Tibial nerve (tissue), 3 donors: ENCODE measurements at regions not wholly inside any gene's neighbourhood (a gene's known extent, or its start where the extent isn't known, plus 50 kb on each side); places are given as distances from the start of the nearest gene placed in this dataset.

Experiments
- POLR2A ChIP-seq, 2 donors: fragments of 450-650 bp; IDR thresholded peaks; one replicate each; pipeline ENCODE4 v1.6.1; 2017; ENCODE audit warnings: antibody characterized with exemption in 2 of 2, mild to moderate bottlenecking in 2 of 2, moderate library complexity in 2 of 2
- TF ChIP-seq, protein P1 (sequence below), 5 experiments: fragments of 200-600 bp in 3 of 5; fragments of 450-650 bp in 2 of 5; sonication (generic) in 3 of 5; IDR thresholded peaks; one replicate each; pipeline ENCODE4 v1.5.1; 2016 to 2019; ENCODE audit warnings: antibody characterized with exemption in 5 of 5, mild to moderate bottlenecking in 3 of 5, moderate library complexity in 2 of 5

- no peak for TF ChIP-seq POLR2A (IDR thresholded peaks at IDR 0.05)
- TF ChIP-seq, protein P1, sequence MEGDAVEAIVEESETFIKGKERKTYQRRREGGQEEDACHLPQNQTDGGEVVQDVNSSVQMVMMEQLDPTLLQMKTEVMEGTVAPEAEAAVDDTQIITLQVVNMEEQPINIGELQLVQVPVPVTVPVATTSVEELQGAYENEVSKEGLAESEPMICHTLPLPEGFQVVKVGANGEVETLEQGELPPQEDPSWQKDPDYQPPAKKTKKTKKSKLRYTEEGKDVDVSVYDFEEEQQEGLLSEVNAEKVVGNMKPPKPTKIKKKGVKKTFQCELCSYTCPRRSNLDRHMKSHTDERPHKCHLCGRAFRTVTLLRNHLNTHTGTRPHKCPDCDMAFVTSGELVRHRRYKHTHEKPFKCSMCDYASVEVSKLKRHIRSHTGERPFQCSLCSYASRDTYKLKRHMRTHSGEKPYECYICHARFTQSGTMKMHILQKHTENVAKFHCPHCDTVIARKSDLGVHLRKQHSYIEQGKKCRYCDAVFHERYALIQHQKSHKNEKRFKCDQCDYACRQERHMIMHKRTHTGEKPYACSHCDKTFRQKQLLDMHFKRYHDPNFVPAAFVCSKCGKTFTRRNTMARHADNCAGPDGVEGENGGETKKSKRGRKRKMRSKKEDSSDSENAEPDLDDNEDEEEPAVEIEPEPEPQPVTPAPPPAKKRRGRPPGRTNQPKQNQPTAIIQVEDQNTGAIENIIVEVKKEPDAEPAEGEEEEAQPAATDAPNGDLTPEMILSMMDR (IDR thresholded peaks at IDR 0.05) = no peak
Observed at GRCh38 chr6:6851059-6851948, 256.5 kb upstream of the RREB1 start.
